ENCODE measurements at regions not wholly inside any gene's neighbourhood (a gene's known extent, or its start where the extent isn't known, plus 50 kb on each side); places are given as distances from the start of the nearest gene placed in this dataset.

GRCh38 chr3:43215663-43216275, 70.6 kb upstream of the SNRK start:
- DNase-seq (ENCODE audit: low read depth) = no peak
- no peak overlapping the region for H3K4me3 ChIP-seq (ENCODE audit: control insufficient read depth, low read depth, low read length)
- TF ChIP-seq CTCF (conservative IDR thresholded peaks at IDR 0.05; ENCODE audit: control insufficient read depth, insufficient read depth, low read depth, low read length) = no peak

- H3K4me3 ChIP-seq (ENCODE audit: control insufficient read depth, low read depth, low read length) = no peak overlapping the region
- no peak for TF ChIP-seq CTCF (conservative IDR thresholded peaks at IDR 0.05; ENCODE audit: control insufficient read depth, insufficient read depth, low read depth, low read length)
- DNase-seq (ENCODE audit: low read depth) = no peak
Observed at GRCh38 chr3:43215138-43215537, 71.2 kb upstream of the SNRK start.

- TF ChIP-seq CTCF (conservative IDR thresholded peaks at IDR 0.05; ENCODE audit: control insufficient read depth, insufficient read depth, low read depth, low read length) = no peak
- peak; percentile 57 for DNase-seq (ENCODE audit: low read depth)
- no peak overlapping the region for H3K4me3 ChIP-seq (ENCODE audit: control insufficient read depth, low read depth, low read length)
Observed at GRCh38 chr3:43214616-43215015, 71.7 kb upstream of the SNRK start.

- TF ChIP-seq CTCF (conservative IDR thresholded peaks at IDR 0.05; ENCODE audit: control insufficient read depth, insufficient read depth, low read depth, low read length) = no peak
- DNase-seq (ENCODE audit: low read depth) = no peak
- H3K4me3 ChIP-seq (ENCODE audit: control insufficient read depth, low read depth, low read length) = no peak overlapping the region
Observed at GRCh38 chr3:43213631-43214030, 72.7 kb upstream of the SNRK start.

GRCh38 chr3:43212914-43213611, 73.3 kb upstream of the SNRK start:
- DNase-seq (ENCODE audit: low read depth) = no peak
- TF ChIP-seq CTCF (conservative IDR thresholded peaks at IDR 0.05; ENCODE audit: control insufficient read depth, insufficient read depth, low read depth, low read length) = no peak
- H3K4me3 ChIP-seq (ENCODE audit: control insufficient read depth, low read depth, low read length) = no peak overlapping the region

GRCh38 chr3:43211681-43212080, 74.7 kb upstream of the SNRK start:
- TF ChIP-seq CTCF (conservative IDR thresholded peaks at IDR 0.05; ENCODE audit: control insufficient read depth, insufficient read depth, low read depth, low read length) = no peak
- DNase-seq (ENCODE audit: low read depth) = no peak
- no peak overlapping the region for H3K4me3 ChIP-seq (ENCODE audit: control insufficient read depth, low read depth, low read length)

Data from fibroblast of mammary gland (primary cell).